ENCODE measurements at regions not wholly inside any gene's neighbourhood (a gene's known extent, or its start where the extent isn't known, plus 50 kb on each side); places are given as distances from the start of the nearest gene placed in this dataset.

DNA sequence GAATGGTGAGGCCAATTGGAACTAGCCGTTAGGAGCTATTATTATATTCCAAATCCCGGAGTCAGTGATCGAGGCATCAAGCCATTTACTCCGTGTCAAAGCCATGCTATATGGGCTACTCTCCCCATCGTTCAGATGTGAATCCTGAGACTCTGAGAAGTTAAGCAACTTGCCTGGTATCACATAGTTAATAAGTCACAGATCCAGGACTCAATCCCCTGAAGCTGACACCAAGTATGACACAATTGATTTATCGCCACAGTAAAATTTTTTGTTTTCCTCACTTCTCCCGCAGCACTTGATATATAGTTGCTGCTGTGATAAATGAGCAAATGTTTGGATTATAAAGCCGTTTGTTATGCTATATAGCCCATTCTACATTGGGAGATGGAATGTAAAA is 50.8 kb upstream of the TSHZ2 start:
- no peak overlapping the region for H3K56ac ChIP-seq (replicated peaks; ENCODE audit: insufficient read length, low read depth, low read length)
- no peak overlapping the region for H3K4me2 ChIP-seq (ENCODE audit: insufficient read depth in 1 of 2, low read depth in 2 of 2, low read length in 2 of 2)
- no peak overlapping the region for H2AFZ ChIP-seq (ENCODE audit: low read length)
- no peak overlapping the region for H2BK5ac ChIP-seq (ENCODE audit: low read depth, low read length)
- H3K23ac ChIP-seq (ENCODE audit: insufficient read length) = no peak overlapping the region
- no peaks in the 10 kb centered on the region for H4K20me1 ChIP-seq (replicated peaks in 1 of 2; ENCODE audit: control insufficient read depth in 1 of 2, insufficient read depth in 2 of 2, low read length in 2 of 2)
- H3K4ac ChIP-seq (replicated peaks; ENCODE audit: insufficient read length, low read depth, low read length) = no peak overlapping the region
- H4K5ac ChIP-seq (ENCODE audit: insufficient read length, low read depth, low read length) = no peak overlapping the region
- H3K4me1 ChIP-seq (replicated peaks in 1 of 4; ENCODE audit: control insufficient read depth in 3 of 4, insufficient read depth in 4 of 4, low read length in 3 of 4) = peaks cover 0 to 6% (median 0%) of the 10 kb centered on the region in 4 experiments; a peak in 2 of 7 replicates
- no peak overlapping the region for H4K8ac ChIP-seq (ENCODE audit: extremely low read depth, insufficient read depth, low read length)
- no peak overlapping the region for H3K9ac ChIP-seq (replicated peaks in 1 of 4; ENCODE audit: extremely low read depth in 1 of 4, low read depth in 3 of 4, low read length in 3 of 4)
- no peaks in the 10 kb centered on the region for H3K9me3 ChIP-seq (ENCODE audit: insufficient read depth in 2 of 2, low read depth in 1 of 2, low read length in 1 of 2)
- POLR2A ChIA-PET (ENCODE audit: partially characterized antibody) = no interaction called here
- DNase-seq (ENCODE audit: low read depth in 1 of 2, low spot score in 2 of 2) (no peak), FAIRE-seq (no peak)
- no peak overlapping the region for H2BK15ac ChIP-seq (ENCODE audit: low read length)
- no peaks in the 10 kb centered on the region for H3K79me2 ChIP-seq (ENCODE audit: control insufficient read depth in 1 of 2, insufficient read depth in 2 of 2, low read length in 2 of 2)
- H2BK12ac ChIP-seq (ENCODE audit: low read depth, low read length) = no peak overlapping the region
- no peak overlapping the region for H3K27ac ChIP-seq (ENCODE audit: low read depth, low read length)
- no peak overlapping the region for H3K4me3 ChIP-seq (ENCODE audit: extremely low read depth in 1 of 4, insufficient read depth in 2 of 4, low read depth in 3 of 4, low read length in 4 of 4)
- H2BK20ac ChIP-seq (ENCODE audit: low read length) = no peak overlapping the region
- H3K27me3 ChIP-seq (replicated peaks in 1 of 4; ENCODE audit: control insufficient read depth in 3 of 4, extremely low read depth in 1 of 4, insufficient read depth in 3 of 4, low read length in 3 of 4) = no peaks in the 10 kb centered on the region
- no peaks in the 10 kb centered on the region for H3K23me2 ChIP-seq (ENCODE audit: low read depth, low read length)
- WGBS, 2 experiments (ENCODE audit: extremely low coverage in 1 of 2, insufficient coverage in 1 of 2, insufficient read length in 1 of 2, insufficient replicate concordance in 2 of 2, low coverage in 1 of 2, low lambda C conversion rate in 2 of 2, missing lambda C conversion rate in 1 of 2) = 96% methylated on average over 8 of the region's 8 CpGs; no CpG with 5 or more reads in 1 of the 2 experiments
- H3K79me1 ChIP-seq (ENCODE audit: low read depth, low read length) = no peaks in the 10 kb centered on the region
- no peak overlapping the region for H2AK5ac ChIP-seq (ENCODE audit: low read depth, low read length)
- CTCF ChIA-PET (ENCODE audit: partially characterized antibody) = no interaction called here
- no peak overlapping the region for H4K91ac ChIP-seq (replicated peaks; ENCODE audit: insufficient read length, low read length)
- no peak overlapping the region for H3K18ac ChIP-seq (ENCODE audit: extremely low read depth, low read length)
- no peak overlapping the region for H3K14ac ChIP-seq (ENCODE audit: insufficient read length)
- no peak overlapping the region for H2BK120ac ChIP-seq (replicated peaks; ENCODE audit: low read depth, low read length)
- no peaks in the 10 kb centered on the region for H3K36me3 ChIP-seq (ENCODE audit: control insufficient read depth in 2 of 4, insufficient read depth in 4 of 4, low read length in 3 of 4)
- TF ChIP-seq POU5F1 (IDR thresholded peaks at IDR 0.05; ENCODE audit: low read depth, low read length) (no peak), BRCA1 (IDR thresholded peaks at IDR 0.05; ENCODE audit: low read depth, low read length) (no peak), TEAD4 (IDR thresholded peaks at IDR 0.05; ENCODE audit: low read depth, low read length) (no peak), POLR2A (IDR thresholded peaks at IDR 0.05; ENCODE audit: control extremely low read depth in 1 of 2, low read depth in 2 of 2, low read length in 2 of 2) (no peak), SP4 (IDR thresholded peaks at IDR 0.05; ENCODE audit: low read length) (no peak), TBP (IDR thresholded peaks at IDR 0.05; ENCODE audit: low read depth, low read length) (no peak), BACH1 (IDR thresholded peaks at IDR 0.05; ENCODE audit: low read length) (no peak), GTF2F1 (IDR thresholded peaks at IDR 0.05; ENCODE audit: borderline replicate concordance, low read depth, low read length) (no peak), ASH2L (IDR thresholded peaks at IDR 0.05; ENCODE audit: low read length) (no peak), KDM4A (IDR thresholded peaks at IDR 0.05; ENCODE audit: low read depth, low read length, severe bottlenecking) (no peak)
- TF ChIP-seq, protein P1, sequence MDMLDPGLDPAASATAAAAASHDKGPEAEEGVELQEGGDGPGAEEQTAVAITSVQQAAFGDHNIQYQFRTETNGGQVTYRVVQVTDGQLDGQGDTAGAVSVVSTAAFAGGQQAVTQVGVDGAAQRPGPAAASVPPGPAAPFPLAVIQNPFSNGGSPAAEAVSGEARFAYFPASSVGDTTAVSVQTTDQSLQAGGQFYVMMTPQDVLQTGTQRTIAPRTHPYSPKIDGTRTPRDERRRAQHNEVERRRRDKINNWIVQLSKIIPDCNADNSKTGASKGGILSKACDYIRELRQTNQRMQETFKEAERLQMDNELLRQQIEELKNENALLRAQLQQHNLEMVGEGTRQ (IDR thresholded peaks at IDR 0.05; ENCODE audit: low read length) = no peak
- TF ChIP-seq, protein P2, sequence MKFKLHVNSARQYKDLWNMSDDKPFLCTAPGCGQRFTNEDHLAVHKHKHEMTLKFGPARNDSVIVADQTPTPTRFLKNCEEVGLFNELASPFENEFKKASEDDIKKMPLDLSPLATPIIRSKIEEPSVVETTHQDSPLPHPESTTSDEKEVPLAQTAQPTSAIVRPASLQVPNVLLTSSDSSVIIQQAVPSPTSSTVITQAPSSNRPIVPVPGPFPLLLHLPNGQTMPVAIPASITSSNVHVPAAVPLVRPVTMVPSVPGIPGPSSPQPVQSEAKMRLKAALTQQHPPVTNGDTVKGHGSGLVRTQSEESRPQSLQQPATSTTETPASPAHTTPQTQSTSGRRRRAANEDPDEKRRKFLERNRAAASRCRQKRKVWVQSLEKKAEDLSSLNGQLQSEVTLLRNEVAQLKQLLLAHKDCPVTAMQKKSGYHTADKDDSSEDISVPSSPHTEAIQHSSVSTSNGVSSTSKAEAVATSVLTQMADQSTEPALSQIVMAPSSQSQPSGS (IDR thresholded peaks at IDR 0.05; ENCODE audit: low read length) = no peak

Data from H1 (cell line).